ENCODE measurements at regions not wholly inside any gene's neighbourhood (a gene's known extent, or its start where the extent isn't known, plus 50 kb on each side); places are given as distances from the start of the nearest gene placed in this dataset.

GRCh38 chr11:44454666-44455065, 110.8 kb upstream of the CD82 start:
- Histone ChIP-seq H3K9me3 (ENCODE audit: insufficient read depth, low read depth, low read length) (no peaks in the 10 kb centered on the region), H3K4me3 (ENCODE audit: low read length) (no peak overlapping the region), H3K4me1 (ENCODE audit: insufficient read depth, low read length) (no peaks in the 10 kb centered on the region), H3K27ac (ENCODE audit: low read depth, low read length) (no peak overlapping the region), H3K9ac (ENCODE audit: low read depth, low read length) (no peak overlapping the region), H3K27me3 (ENCODE audit: insufficient read depth, low read length) (peaks cover 3% of the 10 kb centered on the region; the same call in 1 of the 2 replicates), H3K36me3 (ENCODE audit: insufficient read depth, low read length) (no peaks in the 10 kb centered on the region)
- 87% methylated on average over 4 of the region's 4 CpGs for WGBS

DNA sequence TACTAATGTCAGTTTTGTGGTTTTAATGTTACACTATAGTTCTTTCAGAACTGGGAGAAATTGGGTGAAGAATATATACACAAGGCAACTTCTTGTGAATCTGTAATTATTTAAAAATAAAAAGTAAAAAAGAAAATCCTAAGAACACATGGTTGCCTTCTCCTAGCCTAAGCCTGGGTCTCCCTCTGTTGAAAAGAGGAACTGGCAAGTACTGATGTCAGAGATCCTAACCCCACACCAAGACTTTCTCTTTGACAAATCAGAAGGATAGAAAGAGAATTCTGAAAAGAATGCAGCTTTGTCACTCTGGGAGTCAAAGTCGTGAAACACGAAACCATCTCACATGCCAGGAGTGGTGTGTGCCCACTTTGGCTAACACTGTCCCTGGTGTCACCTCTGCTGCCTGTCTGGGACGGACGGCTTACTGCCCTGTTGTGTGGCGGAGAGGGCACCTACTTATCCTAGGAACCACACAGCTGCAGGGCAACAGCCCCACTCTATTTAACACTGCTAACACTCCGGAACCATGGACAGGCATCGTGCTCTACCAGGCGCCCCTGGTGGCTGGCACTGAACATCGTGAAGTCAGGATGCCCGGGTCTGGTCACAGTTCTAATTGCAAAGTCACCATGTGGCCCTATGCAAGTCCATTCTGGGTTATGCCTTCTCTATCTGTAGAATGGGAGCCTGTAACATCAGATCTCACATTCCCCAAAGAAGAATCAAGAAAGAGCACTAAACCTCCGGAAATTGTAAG, 108.7 kb upstream of the CD82 start:
- no peaks in the 10 kb centered on the region for H3K4me1 ChIP-seq (ENCODE audit: insufficient read depth, low read length)
- WGBS = 74% methylated on average over 11 of the region's 11 CpGs
- no peak overlapping the region for H3K4me3 ChIP-seq (ENCODE audit: low read length)
- no peak overlapping the region for H3K27ac ChIP-seq (ENCODE audit: low read depth, low read length)
- H3K27me3 ChIP-seq (ENCODE audit: insufficient read depth, low read length) = no peaks in the 10 kb centered on the region
- no peaks in the 10 kb centered on the region for H3K9me3 ChIP-seq (ENCODE audit: insufficient read depth, low read depth, low read length)
- H3K9ac ChIP-seq (ENCODE audit: low read depth, low read length) = no peak overlapping the region
- H3K36me3 ChIP-seq (ENCODE audit: insufficient read depth, low read length) = no peaks in the 10 kb centered on the region

DNA sequence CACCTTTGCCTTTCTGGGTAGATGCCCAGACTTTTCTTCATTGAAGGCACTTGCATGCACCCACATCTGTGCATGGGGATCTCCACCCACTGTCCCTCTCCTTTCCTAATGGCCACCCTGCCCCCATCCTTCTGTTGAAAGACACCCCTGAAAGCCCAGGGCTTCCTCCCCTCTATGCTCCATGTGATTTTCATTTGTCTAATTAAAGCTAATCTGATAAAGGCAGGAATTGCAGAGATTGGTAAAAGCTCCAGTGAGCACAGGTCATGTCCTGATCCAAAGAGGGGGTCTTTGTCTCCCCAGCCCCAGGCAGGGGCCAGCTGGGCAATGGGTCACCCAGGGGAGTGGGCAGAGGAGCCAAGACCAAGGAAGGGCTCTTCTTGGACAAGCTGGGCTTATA, 107.6 kb upstream of the CD82 start:
- H3K9me3 ChIP-seq (ENCODE audit: insufficient read depth, low read depth, low read length) = no peaks in the 10 kb centered on the region
- no peak overlapping the region for H3K4me3 ChIP-seq (ENCODE audit: low read length)
- H3K4me1 ChIP-seq (ENCODE audit: insufficient read depth, low read length) = no peaks in the 10 kb centered on the region
- no peak overlapping the region for H3K27ac ChIP-seq (ENCODE audit: low read depth, low read length)
- H3K27me3 ChIP-seq (ENCODE audit: insufficient read depth, low read length) = no peaks in the 10 kb centered on the region
- no peak overlapping the region for H3K9ac ChIP-seq (ENCODE audit: low read depth, low read length)
- no peaks in the 10 kb centered on the region for H3K36me3 ChIP-seq (ENCODE audit: insufficient read depth, low read length)

- Histone ChIP-seq H3K36me3 (ENCODE audit: insufficient read depth, low read length) (no peaks in the 10 kb centered on the region), H3K4me3 (ENCODE audit: low read length) (no peak overlapping the region), H3K27me3 (ENCODE audit: insufficient read depth, low read length) (no peaks in the 10 kb centered on the region), H3K9ac (ENCODE audit: low read depth, low read length) (no peak overlapping the region), H3K4me1 (ENCODE audit: insufficient read depth, low read length) (peaks cover 5% of the 10 kb centered on the region; the same call in 1 of the 2 replicates), H3K9me3 (ENCODE audit: insufficient read depth, low read depth, low read length) (peaks cover 8% of the 10 kb centered on the region; the same call in 1 of the 2 replicates), H3K27ac (ENCODE audit: low read depth, low read length) (no peak overlapping the region)
- 98% methylated on average over 5 of the region's 5 CpGs for WGBS
Measured at GRCh38 chr11:44463751-44464150, 101.7 kb upstream of the CD82 start.

DNA sequence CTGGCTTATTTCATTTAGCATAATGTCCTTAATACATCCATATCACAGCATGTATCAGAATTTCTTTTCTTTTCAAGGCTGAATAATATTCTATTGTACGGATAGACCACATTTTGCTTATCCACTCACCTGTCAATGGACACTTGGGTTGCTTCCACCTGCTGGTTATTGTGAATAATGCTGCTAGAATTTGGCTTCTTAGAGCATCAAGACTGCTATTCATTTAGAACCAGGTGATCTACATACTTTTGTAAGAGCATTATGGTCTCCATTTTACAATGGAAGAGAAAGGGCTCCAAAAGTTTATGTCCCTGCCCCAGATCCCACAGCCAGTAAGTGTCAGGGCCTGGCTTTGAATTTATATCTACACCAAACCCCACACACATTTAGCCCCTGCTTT, 100.7 kb upstream of the CD82 start:
- Histone ChIP-seq H3K27ac (ENCODE audit: low read depth, low read length) (no peak overlapping the region), H3K27me3 (ENCODE audit: insufficient read depth, low read length) (no peaks in the 10 kb centered on the region), H3K36me3 (ENCODE audit: insufficient read depth, low read length) (no peaks in the 10 kb centered on the region), H3K9ac (ENCODE audit: low read depth, low read length) (no peak overlapping the region), H3K4me3 (ENCODE audit: low read length) (no peak overlapping the region), H3K4me1 (ENCODE audit: insufficient read depth, low read length) (peaks cover 5% of the 10 kb centered on the region; the same call in 1 of the 2 replicates), H3K9me3 (ENCODE audit: insufficient read depth, low read depth, low read length) (peaks cover 8% of the 10 kb centered on the region; the same call in 1 of the 2 replicates)
- 100% methylated on average over 1 of the region's 1 CpG for WGBS

- WGBS = 92% methylated on average over 24 of the region's 24 CpGs
- no peak overlapping the region for H3K4me3 ChIP-seq (ENCODE audit: low read length)
- H3K27me3 ChIP-seq (ENCODE audit: insufficient read depth, low read length) = no peaks in the 10 kb centered on the region
- peaks cover 8% of the 10 kb centered on the region; the same call in 1 of the 2 replicates for H3K9me3 ChIP-seq (ENCODE audit: insufficient read depth, low read depth, low read length)
- H3K9ac ChIP-seq (ENCODE audit: low read depth, low read length) = no peak overlapping the region
- peaks cover 5% of the 10 kb centered on the region; the same call in 1 of the 2 replicates for H3K4me1 ChIP-seq (ENCODE audit: insufficient read depth, low read length)
- no peaks in the 10 kb centered on the region for H3K36me3 ChIP-seq (ENCODE audit: insufficient read depth, low read length)
- no peak overlapping the region for H3K27ac ChIP-seq (ENCODE audit: low read depth, low read length)
Measured at GRCh38 chr11:44466531-44467205, 98.8 kb upstream of the CD82 start.

DNA sequence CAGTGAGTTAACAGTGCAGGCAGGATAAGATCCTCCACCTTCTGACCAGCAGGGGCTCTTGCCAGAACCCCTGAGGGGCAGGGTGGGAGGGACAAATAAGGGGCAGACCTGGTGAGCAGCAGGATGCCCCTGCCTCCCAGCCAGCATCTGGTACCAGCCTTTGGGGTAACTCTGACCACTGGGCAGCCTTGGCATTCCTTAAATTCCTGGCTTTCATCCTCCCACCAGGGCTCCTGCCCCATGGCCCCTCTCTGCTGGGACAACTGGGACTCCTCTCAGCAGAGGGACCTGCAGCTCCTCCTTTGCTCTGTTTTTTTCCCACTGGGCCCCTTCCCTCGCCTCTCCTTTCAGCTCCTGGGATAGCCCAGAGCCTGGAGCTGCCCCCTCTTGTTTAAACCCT, 98.0 kb upstream of the CD82 start:
- no peak overlapping the region for H3K9ac ChIP-seq (ENCODE audit: low read depth, low read length)
- peak overlapping the region; percentile 67; the same call in 1 of the 2 replicates for H3K27ac ChIP-seq (ENCODE audit: low read depth, low read length)
- peaks cover 8% of the 10 kb centered on the region; the same call in 1 of the 2 replicates for H3K9me3 ChIP-seq (ENCODE audit: insufficient read depth, low read depth, low read length)
- no peaks in the 10 kb centered on the region for H3K27me3 ChIP-seq (ENCODE audit: insufficient read depth, low read length)
- 52% methylated on average over 1 of the region's 1 CpG for WGBS
- peaks cover 5% of the 10 kb centered on the region; the same call in 1 of the 2 replicates for H3K4me1 ChIP-seq (ENCODE audit: insufficient read depth, low read length)
- no peaks in the 10 kb centered on the region for H3K36me3 ChIP-seq (ENCODE audit: insufficient read depth, low read length)
- no peak overlapping the region for H3K4me3 ChIP-seq (ENCODE audit: low read length)

DNA sequence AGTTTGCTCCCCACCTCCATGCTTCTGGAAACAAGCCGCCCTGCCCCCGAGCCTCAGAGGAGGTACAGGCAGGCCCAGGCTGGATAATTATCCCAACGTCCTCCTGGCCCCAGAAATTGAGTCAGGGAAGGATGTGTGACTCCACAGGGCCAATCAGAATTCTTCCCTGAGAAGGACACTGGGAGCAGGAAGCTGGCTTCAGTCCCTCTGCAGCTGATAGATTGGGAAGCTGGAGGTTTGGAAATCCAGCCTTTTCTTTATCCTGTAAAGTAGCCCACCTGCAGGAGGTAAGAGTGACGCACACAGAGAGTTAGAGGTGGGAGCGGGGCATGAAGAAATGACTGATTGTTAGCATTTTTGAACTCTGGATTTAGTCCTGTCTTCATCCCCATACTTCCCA, 97.5 kb upstream of the CD82 start:
- Histone ChIP-seq H3K36me3 (ENCODE audit: insufficient read depth, low read length) (no peaks in the 10 kb centered on the region), H3K4me1 (ENCODE audit: insufficient read depth, low read length) (peaks cover 5% of the 10 kb centered on the region; the same call in 1 of the 2 replicates), H3K9ac (ENCODE audit: low read depth, low read length) (no peak overlapping the region), H3K9me3 (ENCODE audit: insufficient read depth, low read depth, low read length) (peaks cover 8% of the 10 kb centered on the region; the same call in 1 of the 2 replicates), H3K27me3 (ENCODE audit: insufficient read depth, low read length) (no peaks in the 10 kb centered on the region), H3K27ac (ENCODE audit: low read depth, low read length) (peak overlapping the region; percentile 67; the same call in 1 of the 2 replicates), H3K4me3 (ENCODE audit: low read length) (no peak overlapping the region)
- WGBS = 50% methylated on average over 4 of the region's 5 CpGs

GRCh38 chr11:44468345-44468988, 97.0 kb upstream of the CD82 start:
- Histone ChIP-seq H3K4me3 (ENCODE audit: low read length) (no peak overlapping the region), H3K36me3 (ENCODE audit: insufficient read depth, low read length) (no peaks in the 10 kb centered on the region), H3K27ac (ENCODE audit: low read depth, low read length) (no peak overlapping the region), H3K9me3 (ENCODE audit: insufficient read depth, low read depth, low read length) (peaks cover 8% of the 10 kb centered on the region; the same call in 1 of the 2 replicates), H3K9ac (ENCODE audit: low read depth, low read length) (no peak overlapping the region), H3K4me1 (ENCODE audit: insufficient read depth, low read length) (peaks cover 5% of the 10 kb centered on the region; the same call in 1 of the 2 replicates), H3K27me3 (ENCODE audit: insufficient read depth, low read length) (no peaks in the 10 kb centered on the region)
- 88% methylated on average over 1 of the region's 1 CpG for WGBS

- WGBS = 95% methylated on average over 6 of the region's 6 CpGs
- Histone ChIP-seq H3K27me3 (ENCODE audit: insufficient read depth, low read length) (no peaks in the 10 kb centered on the region), H3K27ac (ENCODE audit: low read depth, low read length) (no peak overlapping the region), H3K4me1 (ENCODE audit: insufficient read depth, low read length) (peaks cover 5% of the 10 kb centered on the region; the same call in 1 of the 2 replicates), H3K9me3 (ENCODE audit: insufficient read depth, low read depth, low read length) (peaks cover 2% of the 10 kb centered on the region; the same call in 1 of the 2 replicates), H3K9ac (ENCODE audit: low read depth, low read length) (no peak overlapping the region), H3K36me3 (ENCODE audit: insufficient read depth, low read length) (no peaks in the 10 kb centered on the region), H3K4me3 (ENCODE audit: low read length) (no peak overlapping the region)
Measured at GRCh38 chr11:44469412-44469811, 96.1 kb upstream of the CD82 start.

DNA sequence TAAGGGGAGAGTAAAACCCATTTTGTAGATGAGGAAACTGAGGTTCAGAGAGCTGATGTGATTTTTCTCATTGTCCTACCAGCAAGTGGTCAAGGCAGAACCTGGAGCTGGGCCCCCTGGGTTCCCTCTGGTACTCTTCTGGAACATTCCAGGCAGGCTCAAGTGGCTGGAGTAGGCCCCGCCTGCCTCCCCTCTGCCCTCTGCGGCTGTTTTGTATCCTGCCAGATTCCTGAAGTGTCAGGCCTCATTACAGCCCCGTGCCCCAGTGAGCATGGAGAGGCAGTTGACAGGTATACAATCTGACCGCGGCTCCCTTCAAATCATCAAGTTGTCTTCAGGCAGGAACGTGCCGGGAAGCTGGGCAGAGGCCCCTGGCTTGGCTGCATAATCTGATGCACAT, 94.6 kb upstream of the CD82 start:
- Histone ChIP-seq H3K36me3 (ENCODE audit: insufficient read depth, low read length) (no peaks in the 10 kb centered on the region), H3K4me3 (ENCODE audit: low read length) (no peak overlapping the region), H3K4me1 (ENCODE audit: insufficient read depth, low read length) (peaks cover 5% of the 10 kb centered on the region; the same call in 1 of the 2 replicates), H3K27me3 (ENCODE audit: insufficient read depth, low read length) (no peaks in the 10 kb centered on the region), H3K9ac (ENCODE audit: low read depth, low read length) (no peak overlapping the region), H3K9me3 (ENCODE audit: insufficient read depth, low read depth, low read length) (no peaks in the 10 kb centered on the region), H3K27ac (ENCODE audit: low read depth, low read length) (no peak overlapping the region)
- WGBS = 71% methylated on average over 7 of the region's 7 CpGs
